HCT116 (cell line): ENCODE measurements at regions not wholly inside any gene's neighbourhood (a gene's known extent, or its start where the extent isn't known, plus 50 kb on each side); places are given as distances from the start of the nearest gene placed in this dataset.

ENCODE experiments used
- ATAC-seq: fragments of 200-7000 bp; cut with Tn5 transposase; 2 replicates; pipeline ENCODE4 v1.9.1; 2020; ENCODE audit warnings: mild to moderate bottlenecking, moderate library complexity
- BruUV-seq: library from RNA; stranded (reverse); fragments of 400-500 nt; replicated peaks from 2 replicates; lab custom pipeline; 2021; lab: Mats Ljungman, UMichigan
- CTCF ChIA-PET: fragments of 300-600 bp; sonication (Branson Sonifier 250); formaldehyde crosslinking; loops from one replicate; lab custom pipeline; 2021; ENCODE audit warnings: antibody characterized with exemption; lab: Charles Lee
- POLR2A ChIA-PET: fragments of 300-600, 350-600 bp; sonication (Branson Sonifier 250); formaldehyde crosslinking; loops from one replicate; lab custom pipeline; 2021; ENCODE audit warnings: antibody characterized with exemption; lab: Charles Lee
- RAD21 ChIA-PET, 2 experiments: fragments of 300-600 bp; sonication (Branson Sonifier 250); formaldehyde crosslinking; loops; one replicate each; lab custom pipeline; 2023; ENCODE audit warnings: low total read pairs in 2 of 2; ENCODE audit not compliant: uncharacterized antibody in 2 of 2, unreplicated experiment in 2 of 2, low non-redundant PET in 1 of 2; lab: Charles Lee
- DNase-seq: peaks from one replicate; pipeline ENCODE4 v3.0.0-alpha.2; 2010; ENCODE audit warnings: low read depth, low spot score
- H2AFZ ChIP-seq: fragments of 200-600 bp; shearing (Covaris generic), sonication (generic); 2 replicates; pipeline ENCODE4 v1.6.1; 2017; ENCODE audit warnings: low read depth, mixed run types, mixed read lengths, antibody characterized with exemption, low read length; ENCODE audit not compliant: poor library complexity, severe bottlenecking
- H3K27ac ChIP-seq: 2 replicates; pipeline ENCODE4 v1.5.1; 2012; ENCODE audit warnings: low read depth, low read length
- H3K27me3 ChIP-seq: fragments of 200-600 bp; sonication (generic); 2 replicates; pipeline ENCODE4 v1.6.1; 2016; ENCODE audit warnings: mixed run types, low read length, mixed read lengths; ENCODE audit not compliant: insufficient read depth
- H3K36me3 ChIP-seq, 2 experiments: fragments of 200-500 bp in 1 of 2; fragments of 200-600 bp in 1 of 2; sonication (Bioruptor generic) in 1 of 2; sonication (generic) in 1 of 2; 2 replicates each; pipeline versions ENCODE4 v1.5.1 to v1.6.1; 2014 to 2016; ENCODE audit warnings: low read length in 2 of 2, inconsistent platforms in 1 of 2, mixed read lengths in 1 of 2, mixed run types in 1 of 2; ENCODE audit not compliant: insufficient read depth in 2 of 2, control insufficient read depth in 1 of 2
- H3K4me1 ChIP-seq, 2 experiments: fragments of 200-600 bp in 1 of 2; sonication (generic) in 1 of 2; 2 replicates each; pipeline versions ENCODE4 v1.5.1 to v1.6.1; 2012 to 2017; ENCODE audit warnings: low read length in 2 of 2, inconsistent platforms in 1 of 2, mild to moderate bottlenecking in 1 of 2, mixed read lengths in 1 of 2, mixed run types in 1 of 2, moderate library complexity in 1 of 2; ENCODE audit not compliant: insufficient read depth in 2 of 2, control insufficient read depth in 1 of 2
- H3K4me2 ChIP-seq: fragments of 200-600 bp; sonication (generic); 2 replicates; pipeline ENCODE4 v1.6.1; 2017; ENCODE audit warnings: mixed run types, low read length, mixed read lengths
- H3K4me3 ChIP-seq, 2 experiments: fragments of 200-600 bp in 1 of 2; sonication (generic) in 1 of 2; replicated peaks in 1 of 2; 2 replicates each; pipeline ENCODE4 v1.5.1; 2011 to 2016; ENCODE audit warnings: low read length in 2 of 2, control low read depth in 1 of 2, low read depth in 1 of 2, mild to moderate bottlenecking in 1 of 2, mixed read lengths in 1 of 2, mixed run types in 1 of 2
- H3K79me2 ChIP-seq: fragments of 200-600 bp; sonication (generic); 2 replicates; pipeline ENCODE4 v1.6.1; 2017; ENCODE audit warnings: mild to moderate bottlenecking, mixed run types, low read length, moderate library complexity, mixed read lengths; ENCODE audit not compliant: insufficient read depth
- H3K9ac ChIP-seq: fragments of 200-600 bp; sonication (generic); 2 replicates; pipeline ENCODE4 v1.6.1; 2016; ENCODE audit warnings: low read length, mixed read lengths
- H3K9me2 ChIP-seq: fragments of 200-600 bp; sonication (generic), shearing (Covaris generic); 2 replicates; pipeline ENCODE4 v1.6.1; 2017; ENCODE audit warnings: mixed run types, mild to moderate bottlenecking, moderate library complexity; ENCODE audit not compliant: insufficient read depth
- H3K9me3 ChIP-seq, 2 experiments: fragments of 200-500 bp in 1 of 2; fragments of 200-600 bp in 1 of 2; sonication (Bioruptor generic) in 1 of 2; sonication (generic) in 1 of 2; 2 replicates each; pipeline ENCODE4 v1.6.1; 2014 to 2017; ENCODE audit warnings: low read length in 2 of 2, mixed read lengths in 2 of 2, inconsistent platforms in 1 of 2, low read depth in 1 of 2, mild to moderate bottlenecking in 1 of 2, mixed run types in 1 of 2, moderate library complexity in 1 of 2; ENCODE audit not compliant: control insufficient read depth in 1 of 2, insufficient read depth in 1 of 2
- H4K20me1 ChIP-seq: fragments of 200-600 bp; sonication (generic), shearing (Covaris generic); 2 replicates; pipeline ENCODE4 v1.6.1; 2017; ENCODE audit warnings: mixed run types, mild to moderate bottlenecking, moderate library complexity; ENCODE audit not compliant: insufficient read depth
- CEBPB ChIP-seq: IDR thresholded peaks from 2 replicates; pipeline ENCODE4 v1.6.1; 2012; ENCODE audit warnings: low read depth
- EGR1 ChIP-seq: IDR thresholded peaks from 2 replicates; pipeline ENCODE4 v1.6.1; 2012; ENCODE audit warnings: low read depth
- JUND ChIP-seq: IDR thresholded peaks from 2 replicates; pipeline ENCODE4 v1.6.1; 2012
- POLR2AphosphoS5 ChIP-seq: IDR thresholded peaks from 2 replicates; pipeline ENCODE4 v1.6.1; 2011; ENCODE audit warnings: mild to moderate bottlenecking, low read depth, low read length, moderate library complexity
- RAD21 ChIP-seq: IDR thresholded peaks from 2 replicates; pipeline ENCODE4 v1.6.1; 2012; ENCODE audit warnings: low read depth, mild to moderate bottlenecking
- SRF ChIP-seq: IDR thresholded peaks from 2 replicates; pipeline ENCODE4 v1.6.1; 2012; ENCODE audit warnings: low read depth
- TCF7L2 ChIP-seq: IDR thresholded peaks from 2 replicates; pipeline ENCODE4 v1.7.0; 2011; ENCODE audit warnings: borderline replicate concordance, inconsistent platforms; ENCODE audit not compliant: insufficient read depth, insufficient read length; ENCODE audit errors: extremely low read depth
- ZFX ChIP-seq: fragments of 450-650 bp; IDR thresholded peaks from 2 replicates; pipeline ENCODE4 v1.6.1; 2017
- intact Hi-C: fragments of 100-400 bp; cut with micrococcal nuclease; formaldehyde crosslinking; loops from 2 replicates; pipeline ENCODE4 v1.10.0; 2022
- TF ChIP-seq, protein P1 (sequence below): IDR thresholded peaks from 2 replicates; pipeline ENCODE4 v1.6.1; 2011; ENCODE audit warnings: mild to moderate bottlenecking, low read length, moderate library complexity; ENCODE audit not compliant: insufficient replicate concordance; ENCODE audit errors: extremely low read depth
- TF ChIP-seq, protein P2 (sequence below): IDR thresholded peaks from 2 replicates; pipeline ENCODE4 v1.6.1; 2012

DNA sequence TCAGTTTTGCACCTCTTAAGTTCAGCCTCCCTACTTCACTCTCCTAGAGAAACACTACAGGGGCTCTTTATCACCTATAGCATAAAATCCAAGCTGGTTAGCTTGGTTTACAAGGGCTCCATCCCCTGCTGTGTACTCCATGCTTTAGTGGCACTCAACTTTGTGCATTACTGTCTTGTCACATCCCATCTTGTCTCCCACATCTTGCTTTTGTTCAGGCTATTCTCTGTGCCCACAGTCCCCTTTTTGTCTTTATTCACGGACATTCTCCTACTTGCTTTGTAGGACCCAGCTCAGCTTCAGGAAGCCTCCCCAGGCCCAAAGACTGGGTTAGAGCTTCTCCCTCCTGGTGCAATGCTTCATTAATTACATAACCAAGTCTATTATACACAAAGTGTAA, 107.9 kb upstream of the SPACA1 start:
- no peaks in the 10 kb centered on the region for H3K9me3 ChIP-seq
- DNase-seq = no peak
- H3K4me3 ChIP-seq = no peak overlapping the region
- no peaks in the 10 kb centered on the region for H3K9me2 ChIP-seq
- no peak for ATAC-seq
- no peak overlapping the region for H2AFZ ChIP-seq
- TF ChIP-seq CEBPB (no peak), SRF (no peak), ZFX (no peak), EGR1 (no peak), TCF7L2 (no peak), JUND (no peak), RAD21 (no peak), POLR2AphosphoS5 (no peak)
- TF ChIP-seq, protein P1, sequence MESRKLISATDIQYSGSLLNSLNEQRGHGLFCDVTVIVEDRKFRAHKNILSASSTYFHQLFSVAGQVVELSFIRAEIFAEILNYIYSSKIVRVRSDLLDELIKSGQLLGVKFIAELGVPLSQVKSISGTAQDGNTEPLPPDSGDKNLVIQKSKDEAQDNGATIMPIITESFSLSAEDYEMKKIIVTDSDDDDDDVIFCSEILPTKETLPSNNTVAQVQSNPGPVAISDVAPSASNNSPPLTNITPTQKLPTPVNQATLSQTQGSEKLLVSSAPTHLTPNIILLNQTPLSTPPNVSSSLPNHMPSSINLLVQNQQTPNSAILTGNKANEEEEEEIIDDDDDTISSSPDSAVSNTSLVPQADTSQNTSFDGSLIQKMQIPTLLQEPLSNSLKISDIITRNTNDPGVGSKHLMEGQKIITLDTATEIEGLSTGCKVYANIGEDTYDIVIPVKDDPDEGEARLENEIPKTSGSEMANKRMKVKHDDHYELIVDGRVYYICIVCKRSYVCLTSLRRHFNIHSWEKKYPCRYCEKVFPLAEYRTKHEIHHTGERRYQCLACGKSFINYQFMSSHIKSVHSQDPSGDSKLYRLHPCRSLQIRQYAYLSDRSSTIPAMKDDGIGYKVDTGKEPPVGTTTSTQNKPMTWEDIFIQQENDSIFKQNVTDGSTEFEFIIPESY = no peak
- TF ChIP-seq, protein P2, sequence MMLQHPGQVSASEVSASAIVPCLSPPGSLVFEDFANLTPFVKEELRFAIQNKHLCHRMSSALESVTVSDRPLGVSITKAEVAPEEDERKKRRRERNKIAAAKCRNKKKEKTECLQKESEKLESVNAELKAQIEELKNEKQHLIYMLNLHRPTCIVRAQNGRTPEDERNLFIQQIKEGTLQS = no peak
- H3K27ac ChIP-seq = no peak overlapping the region
- peaks cover 34% of the 10 kb centered on the region; the same call in 1 of the 2 replicates for H3K27me3 ChIP-seq
- intact Hi-C loops = no loop called here
- no peak overlapping the region for H3K4me2 ChIP-seq
- ChIA-PET CTCF (interaction anchor here (1.6 kb wide), 1 partner anchor 10 kb away, joined by 3 read pairs; no protein-coding TSS in a partner anchor), POLR2A (no interaction called here), RAD21 (no interaction called here)
- no peaks in the 10 kb centered on the region for H3K36me3 ChIP-seq
- no TSS peak for BruUV-seq
- H3K79me2 ChIP-seq = no peaks in the 10 kb centered on the region
- no peak overlapping the region for H3K9ac ChIP-seq
- no peaks in the 10 kb centered on the region for H4K20me1 ChIP-seq
- H3K4me1 ChIP-seq = no peaks in the 10 kb centered on the region
